CD4-positive, alpha-beta T cell (primary cell): ENCODE measurements at regions not wholly inside any gene's neighbourhood (a gene's known extent, or its start where the extent isn't known, plus 50 kb on each side); places are given as distances from the start of the nearest gene placed in this dataset.

Source experiments
- ATAC-seq: fragments of 200-7000 bp; cut with Tn5 transposase; one replicate; pipeline ENCODE4 v1.10.0; 2022; ENCODE audit warnings: mild to moderate bottlenecking; ENCODE audit not compliant: poor library complexity
- CTCF ChIA-PET: fragments of 350-600 bp; sonication (Branson Sonifier 250); formaldehyde crosslinking; loops from one replicate; lab custom pipeline; 2021; ENCODE audit warnings: antibody characterized with exemption, inconsistent platforms; lab: Charles Lee
- POLR2A ChIA-PET: fragments of 350-600 bp; sonication (Branson Sonifier 250); formaldehyde crosslinking; loops from one replicate; lab custom pipeline; 2021; ENCODE audit warnings: antibody characterized with exemption, inconsistent platforms; lab: Charles Lee
- DNase-seq, 14 experiments: peaks; one replicate each; pipeline ENCODE4 v3.0.0-alpha.2; 2013 to 2020; ENCODE audit warnings: mixed read lengths in 2 of 14
- H3K27ac ChIP-seq, 2 donors: one replicate each; pipeline versions ENCODE4 v1.5.1 to v1.7.0; 2013; ENCODE audit warnings: low read length in 2 of 2, low read depth in 1 of 2, mild to moderate bottlenecking in 1 of 2
- H3K27me3 ChIP-seq, 2 experiments: 1 replicate in 1 of 2; 2 replicates in 1 of 2; pipeline versions ENCODE4 v1.6.1 to v1.7.0; 2013; ENCODE audit warnings: low read length in 2 of 2, control low read depth in 1 of 2, mild to moderate bottlenecking in 1 of 2, moderate library complexity in 1 of 2; ENCODE audit not compliant: insufficient read depth in 2 of 2, control insufficient read depth in 1 of 2
- H3K36me3 ChIP-seq: one replicate; pipeline ENCODE4 v1.6.1; 2013; ENCODE audit warnings: low read length, control low read depth; ENCODE audit not compliant: insufficient read depth
- H3K4me1 ChIP-seq: one replicate; pipeline ENCODE4 v1.6.1; 2013; ENCODE audit warnings: low read length, control low read depth; ENCODE audit not compliant: insufficient read depth
- H3K4me3 ChIP-seq: one replicate; pipeline ENCODE4 v1.5.1; 2013; ENCODE audit warnings: mild to moderate bottlenecking, low read length, moderate library complexity
- H3K9me3 ChIP-seq, 2 experiments: 1 replicate in 1 of 2; 2 replicates in 1 of 2; pipeline versions ENCODE4 v1.6.1 to v1.7.0; 2013; ENCODE audit warnings: low read length in 2 of 2, mild to moderate bottlenecking in 2 of 2, control low read depth in 1 of 2, moderate library complexity in 1 of 2; ENCODE audit not compliant: control insufficient read depth in 1 of 2, insufficient read depth in 1 of 2
- H3K27ac Mint-ChIP-seq: one replicate; pipeline ENCODE4 v1.8.0; 2020; ENCODE audit warnings: mixed read lengths
- H3K27me3 Mint-ChIP-seq: one replicate; pipeline ENCODE4 v1.8.0; 2021; ENCODE audit warnings: mixed read lengths
- H3K36me3 Mint-ChIP-seq: one replicate; pipeline ENCODE4 v1.8.0; 2021; ENCODE audit warnings: low read depth, mixed read lengths
- H3K4me1 Mint-ChIP-seq: one replicate; pipeline ENCODE4 v1.8.0; 2021; ENCODE audit warnings: low read depth, mixed read lengths
- H3K4me3 Mint-ChIP-seq: one replicate; pipeline ENCODE4 v1.8.0; 2020; ENCODE audit warnings: mild to moderate bottlenecking, mixed read lengths
- H3K9me3 Mint-ChIP-seq: one replicate; pipeline ENCODE4 v1.8.0; 2020; ENCODE audit warnings: mixed read lengths
- intact Hi-C, 2 experiments: fragments of 100-400 bp; cut with DNase I in 1 of 2; cut with micrococcal nuclease in 1 of 2; formaldehyde crosslinking; loops; one replicate each; pipeline versions ENCODE4 v1.15.1 to v1.9.0; 2023 to 2025; cut with DNase I, micrococcal nuclease
- TF ChIP-seq, protein P1 (sequence below): fragments of 200-600 bp; IDR thresholded peaks from one replicate; pipeline ENCODE4 v1.8.0; 2022; ENCODE audit warnings: antibody characterized with exemption, mild to moderate bottlenecking

DNA sequence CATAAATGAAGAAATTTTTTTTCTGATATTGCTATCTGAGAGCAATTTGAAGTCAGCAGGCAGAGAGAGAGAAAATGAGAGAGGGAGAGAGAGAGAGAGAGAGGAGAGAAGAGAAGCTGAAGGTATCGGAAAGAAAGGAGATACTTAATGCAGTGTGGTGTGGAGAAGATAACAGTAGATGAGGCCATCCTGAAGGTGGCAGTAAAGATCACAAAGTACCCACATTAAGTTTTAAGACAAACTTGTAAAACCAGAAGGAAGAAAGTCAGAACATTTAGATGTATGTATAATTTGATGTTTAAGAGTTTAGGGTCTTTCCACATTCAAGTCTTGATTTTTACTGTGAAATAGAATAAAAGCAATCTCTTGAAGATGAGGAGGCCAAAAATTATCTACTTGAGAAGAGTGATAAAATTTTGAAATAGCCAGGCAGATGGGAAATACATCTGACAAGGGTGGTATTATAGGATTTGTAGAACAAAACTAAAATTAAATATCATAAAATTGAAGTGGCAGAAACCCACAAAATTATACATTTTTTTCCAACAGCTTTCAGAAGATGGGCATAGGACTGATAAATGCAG lies 1753.4 kb downstream of the MRPL39 start:
- H3K27me3 Mint-ChIP-seq = no peaks in the 10 kb centered on the region
- no peak overlapping the region for H3K27ac ChIP-seq
- no peaks in the 10 kb centered on the region for H3K4me1 ChIP-seq
- no peak overlapping the region for H3K4me3 ChIP-seq
- H3K36me3 Mint-ChIP-seq = no peaks in the 10 kb centered on the region
- H3K27ac Mint-ChIP-seq = no peak overlapping the region
- H3K9me3 ChIP-seq = peaks cover 0 to 6% of the 10 kb centered on the region in 2 experiments
- no peaks in the 10 kb centered on the region for H3K36me3 ChIP-seq
- H3K27me3 ChIP-seq = no peaks in the 10 kb centered on the region
- ATAC-seq (peak; percentile 43), DNase-seq (peak in 4 of 14 experiments; percentile 25 to 63 (median 52))
- no peak overlapping the region for H3K4me3 Mint-ChIP-seq
- TF ChIP-seq, protein P1, sequence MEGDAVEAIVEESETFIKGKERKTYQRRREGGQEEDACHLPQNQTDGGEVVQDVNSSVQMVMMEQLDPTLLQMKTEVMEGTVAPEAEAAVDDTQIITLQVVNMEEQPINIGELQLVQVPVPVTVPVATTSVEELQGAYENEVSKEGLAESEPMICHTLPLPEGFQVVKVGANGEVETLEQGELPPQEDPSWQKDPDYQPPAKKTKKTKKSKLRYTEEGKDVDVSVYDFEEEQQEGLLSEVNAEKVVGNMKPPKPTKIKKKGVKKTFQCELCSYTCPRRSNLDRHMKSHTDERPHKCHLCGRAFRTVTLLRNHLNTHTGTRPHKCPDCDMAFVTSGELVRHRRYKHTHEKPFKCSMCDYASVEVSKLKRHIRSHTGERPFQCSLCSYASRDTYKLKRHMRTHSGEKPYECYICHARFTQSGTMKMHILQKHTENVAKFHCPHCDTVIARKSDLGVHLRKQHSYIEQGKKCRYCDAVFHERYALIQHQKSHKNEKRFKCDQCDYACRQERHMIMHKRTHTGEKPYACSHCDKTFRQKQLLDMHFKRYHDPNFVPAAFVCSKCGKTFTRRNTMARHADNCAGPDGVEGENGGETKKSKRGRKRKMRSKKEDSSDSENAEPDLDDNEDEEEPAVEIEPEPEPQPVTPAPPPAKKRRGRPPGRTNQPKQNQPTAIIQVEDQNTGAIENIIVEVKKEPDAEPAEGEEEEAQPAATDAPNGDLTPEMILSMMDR = no peak
- H3K9me3 Mint-ChIP-seq = no peaks in the 10 kb centered on the region
- peaks cover 6% of the 10 kb centered on the region for H3K4me1 Mint-ChIP-seq
- ChIA-PET POLR2A (no interaction called here), CTCF (interaction anchor here (0.6 to 1.4 kb wide), 2 partner anchors 115 to 345 kb away, joined by 3 read pairs; no protein-coding TSS in a partner anchor)
- intact Hi-C loops = loop anchor here (1.0 to 10.0 kb wide), 6 partner anchors 113 to 1533 kb away; no protein-coding TSS in a partner anchor

DNA sequence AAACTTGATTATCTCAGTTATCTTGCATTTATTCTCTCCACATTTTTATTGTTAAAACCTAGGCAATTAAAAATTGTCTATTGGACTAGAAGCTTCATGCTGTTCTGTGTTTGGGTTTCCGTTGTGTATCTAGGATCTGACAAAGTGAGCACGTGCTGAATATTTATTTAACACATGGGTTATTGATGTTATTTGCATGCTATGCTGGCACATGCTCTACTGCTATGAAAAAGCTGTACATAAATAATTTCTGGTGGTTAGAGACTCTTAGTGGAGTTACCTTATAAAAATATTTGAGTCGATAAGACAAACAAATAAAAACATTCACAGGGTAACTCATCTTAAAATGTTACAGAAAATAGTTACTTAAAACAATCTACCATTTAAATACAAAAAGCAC lies 1769.7 kb downstream of the MRPL39 start:
- DNase-seq = no peak
- peaks cover 7% of the 10 kb centered on the region for H3K9me3 Mint-ChIP-seq
- POLR2A ChIA-PET = no interaction called here
- H3K27me3 Mint-ChIP-seq = no peaks in the 10 kb centered on the region
- H3K27me3 ChIP-seq = no peaks in the 10 kb centered on the region
- CTCF ChIA-PET = no interaction called here
- H3K9me3 ChIP-seq = peaks cover 13 to 14% of the 10 kb centered on the region in 2 experiments
- no peak overlapping the region for H3K27ac ChIP-seq
- no peaks in the 10 kb centered on the region for H3K36me3 Mint-ChIP-seq
- intact Hi-C loops = no loop called here
- H3K4me1 ChIP-seq = no peaks in the 10 kb centered on the region
- no peaks in the 10 kb centered on the region for H3K4me1 Mint-ChIP-seq
- no peak for ATAC-seq
- TF ChIP-seq, protein P1 = no peak
- H3K27ac Mint-ChIP-seq = no peak overlapping the region
- no peak overlapping the region for H3K4me3 ChIP-seq
- no peak overlapping the region for H3K4me3 Mint-ChIP-seq
- H3K36me3 ChIP-seq = no peaks in the 10 kb centered on the region

DNA sequence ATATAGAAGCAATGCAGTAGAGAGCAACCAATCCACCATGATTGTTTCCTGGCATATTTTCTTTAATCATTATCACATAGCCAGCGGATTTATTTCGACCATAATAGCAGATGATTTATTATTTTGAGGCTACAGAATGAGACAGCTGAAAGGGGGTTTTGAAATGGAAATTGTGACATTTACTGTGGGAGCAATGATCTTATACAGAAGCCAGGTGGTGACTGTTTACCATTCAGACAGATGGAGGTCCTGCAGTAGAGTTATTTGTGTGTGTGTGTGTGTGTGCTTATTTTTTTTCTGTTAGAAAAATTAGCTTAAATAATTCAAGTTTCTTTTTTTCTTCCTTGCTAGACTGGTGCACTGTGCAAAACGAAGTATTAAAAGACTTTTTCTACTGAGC lies 1784.5 kb downstream of the MRPL39 start:
- no peaks in the 10 kb centered on the region for H3K36me3 Mint-ChIP-seq
- intact Hi-C loops = no loop called here
- Histone ChIP-seq H3K27me3 (no peaks in the 10 kb centered on the region), H3K4me3 (no peak overlapping the region), H3K4me1 (no peaks in the 10 kb centered on the region), H3K36me3 (no peaks in the 10 kb centered on the region), H3K27ac (no peak overlapping the region), H3K9me3 (peaks cover 0 to 3% of the 10 kb centered on the region in 2 experiments)
- H3K4me3 Mint-ChIP-seq = no peak overlapping the region
- DNase-seq (no peak), ATAC-seq (no peak)
- ChIA-PET CTCF (no interaction called here), POLR2A (no interaction called here)
- no peaks in the 10 kb centered on the region for H3K27me3 Mint-ChIP-seq
- H3K4me1 Mint-ChIP-seq = no peaks in the 10 kb centered on the region
- H3K27ac Mint-ChIP-seq = no peak overlapping the region
- TF ChIP-seq, protein P1 = no peak
- no peaks in the 10 kb centered on the region for H3K9me3 Mint-ChIP-seq
